Left hindlimb (tissue), 1 donor: ENCODE measurements at regions not wholly inside any gene's neighbourhood (a gene's known extent, or its start where the extent isn't known, plus 50 kb on each side); places are given as distances from the start of the nearest gene placed in this dataset.

Experiments
- DNase-seq: peaks from one replicate; pipeline ENCODE4 v3.0.0-alpha.2; 2018

DNA sequence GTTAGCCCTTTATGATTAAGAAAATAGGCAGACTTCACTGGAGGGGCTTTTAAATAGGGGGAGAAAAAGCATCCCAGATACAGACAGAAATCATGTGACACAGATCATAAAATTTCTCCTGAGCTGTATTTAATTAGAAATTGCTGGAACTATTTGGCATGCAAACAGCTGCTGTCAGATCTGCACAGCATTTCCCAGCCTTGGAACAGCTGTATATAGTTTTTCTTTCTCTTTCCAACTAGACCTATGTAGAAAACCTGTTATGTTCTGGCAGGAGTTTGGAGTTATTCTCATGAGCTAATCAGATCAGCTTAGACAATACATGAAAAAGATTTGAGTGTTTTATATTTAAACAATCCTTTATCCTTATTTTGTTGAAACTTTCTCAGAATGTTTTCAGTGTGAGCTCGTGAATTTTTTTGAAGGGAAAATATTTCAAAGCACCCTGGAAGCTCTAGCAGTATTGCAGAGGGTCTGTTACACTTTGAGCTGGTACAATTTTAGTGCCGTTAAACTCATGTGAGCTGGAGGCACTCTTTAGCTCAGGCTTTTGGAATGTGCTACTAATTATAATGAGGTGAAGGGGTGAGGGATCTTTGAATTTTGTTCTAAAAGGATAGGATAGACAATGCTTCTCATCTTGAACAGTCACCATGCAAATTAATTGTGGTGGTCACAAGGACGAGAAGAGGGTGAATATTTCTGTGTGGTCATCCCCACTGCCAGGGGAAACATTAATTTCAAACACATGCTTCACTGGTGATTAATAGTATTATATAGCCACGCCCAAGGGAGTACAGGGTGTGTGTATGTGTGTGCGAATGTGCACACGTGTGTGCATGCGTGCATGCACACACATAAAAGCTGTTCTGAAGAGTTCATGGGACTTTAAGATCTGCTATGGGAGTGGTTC, 239.4 kb upstream of the FBXL7 start:
- no peak for DNase-seq

DNA sequence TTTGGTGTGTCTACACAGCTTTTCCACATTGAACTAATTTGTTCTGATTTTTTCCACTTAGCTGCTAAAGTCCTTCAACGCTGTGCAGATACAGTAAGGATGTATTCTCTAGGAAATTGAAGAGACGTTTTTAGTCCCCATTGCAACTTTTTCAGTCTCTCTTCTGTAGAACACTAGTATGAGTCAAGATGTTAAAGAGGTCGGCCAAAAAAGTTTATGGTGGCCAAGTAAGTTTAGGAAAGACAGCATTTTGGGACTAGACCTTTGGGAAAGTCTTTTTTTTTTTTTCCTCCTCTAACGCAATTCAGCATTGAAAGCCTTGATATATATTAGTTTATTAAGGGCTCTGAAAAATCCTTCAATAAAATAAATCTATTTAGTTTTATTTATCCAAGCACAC, 243.5 kb upstream of the FBXL7 start:
- no peak for DNase-seq

DNA sequence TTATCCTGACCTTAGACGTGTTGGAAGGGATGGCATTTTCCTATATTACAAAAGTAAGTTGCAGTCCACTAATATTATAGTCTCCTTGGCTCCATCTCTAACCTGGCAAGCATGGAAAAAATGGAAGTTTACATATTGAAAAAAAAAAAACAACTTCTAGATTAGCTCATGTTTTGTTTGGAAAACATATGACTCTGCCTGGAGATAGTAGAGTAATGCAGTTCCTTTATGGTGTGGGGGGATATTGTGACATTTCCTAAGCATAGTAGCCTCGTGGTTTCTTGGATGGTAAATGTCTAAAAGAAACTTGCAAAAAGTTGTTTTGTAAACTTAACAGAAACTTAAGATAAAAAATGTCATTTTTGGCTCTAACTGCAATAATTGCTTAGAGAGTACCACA, 244.4 kb upstream of the FBXL7 start:
- no peak for DNase-seq

GRCh38 chr5:15254607-15255006, 245.4 kb upstream of the FBXL7 start:
- DNase-seq, result no peak

DNA sequence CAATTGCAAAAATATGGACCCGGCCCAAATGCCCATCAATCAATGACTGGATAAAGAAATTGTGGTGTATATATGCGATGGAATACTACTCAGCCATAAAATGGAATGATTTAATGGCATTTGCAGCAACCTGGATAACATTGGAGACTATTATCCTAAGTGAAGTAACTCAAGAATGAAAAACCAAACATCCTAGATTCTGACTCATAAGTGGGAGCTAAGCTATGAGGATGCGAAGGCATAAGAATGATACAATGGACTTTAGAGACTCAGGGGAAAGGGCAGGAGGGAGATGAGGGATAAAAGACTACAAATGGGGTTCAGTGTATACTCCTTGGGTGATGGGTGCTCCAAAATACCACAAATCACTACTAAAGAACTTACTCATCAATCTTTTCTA, 247.6 kb upstream of the FBXL7 start:
- DNase-seq, result no peak

GRCh38 chr5:15249152-15249551, 250.8 kb upstream of the FBXL7 start:
- DNase-seq, result no peak

GRCh38 chr5:15248731-15249130, 251.2 kb upstream of the FBXL7 start:
- no peak for DNase-seq

DNA sequence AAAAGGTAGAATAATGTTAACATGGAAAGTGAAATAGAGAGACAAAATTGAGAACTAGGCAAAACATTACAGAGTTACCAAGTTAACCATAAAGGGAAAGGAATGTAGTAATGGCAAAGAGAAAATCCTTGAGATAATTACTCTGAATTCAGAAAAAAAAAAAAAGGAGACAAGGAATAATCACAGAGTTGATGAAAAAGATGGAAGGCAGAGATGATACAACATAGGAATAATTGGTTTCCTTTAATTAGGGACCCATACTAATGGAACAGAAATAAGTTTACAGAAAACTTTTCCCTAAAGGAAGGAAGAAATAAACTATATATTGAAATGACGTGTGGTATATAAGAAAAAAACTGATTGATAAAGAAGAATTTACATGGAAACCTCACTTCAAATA, 254.1 kb upstream of the FBXL7 start:
- no peak for DNase-seq

- no peak for DNase-seq
These were observed 256.5 kb upstream of the FBXL7 start for GRCh38 chr5:15243301-15244020.

DNA sequence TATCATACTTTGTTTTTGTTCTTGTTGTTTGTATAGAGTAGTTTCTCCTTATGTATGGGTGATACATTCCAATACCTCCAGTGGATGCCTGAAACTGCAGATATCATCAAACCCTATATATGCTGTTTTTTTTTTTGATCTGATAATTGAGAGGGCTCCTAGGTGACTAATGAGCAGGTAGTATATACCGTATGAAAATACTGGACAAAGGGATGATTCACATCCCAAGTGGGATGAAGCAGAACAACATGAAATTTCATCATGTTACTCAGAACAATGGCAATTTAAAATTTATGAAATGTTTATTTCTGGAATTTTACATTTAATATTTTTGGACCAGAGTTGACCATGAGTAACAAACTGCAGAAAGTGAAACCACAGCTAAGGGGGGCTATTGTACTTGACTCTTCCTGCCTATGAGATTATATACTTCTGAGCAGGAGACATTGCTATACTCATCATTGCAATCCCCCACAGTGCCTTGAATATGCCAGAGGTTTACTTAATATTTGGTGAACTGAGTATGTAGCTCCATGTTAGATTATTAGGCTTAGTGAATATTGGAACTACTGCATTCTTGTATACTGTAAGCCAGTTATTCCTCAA, 258.7 kb upstream of the FBXL7 start:
- DNase-seq, result no peak

- no peak for DNase-seq
These were observed 262.0 kb upstream of the FBXL7 start for GRCh38 chr5:15238006-15238405.

DNA sequence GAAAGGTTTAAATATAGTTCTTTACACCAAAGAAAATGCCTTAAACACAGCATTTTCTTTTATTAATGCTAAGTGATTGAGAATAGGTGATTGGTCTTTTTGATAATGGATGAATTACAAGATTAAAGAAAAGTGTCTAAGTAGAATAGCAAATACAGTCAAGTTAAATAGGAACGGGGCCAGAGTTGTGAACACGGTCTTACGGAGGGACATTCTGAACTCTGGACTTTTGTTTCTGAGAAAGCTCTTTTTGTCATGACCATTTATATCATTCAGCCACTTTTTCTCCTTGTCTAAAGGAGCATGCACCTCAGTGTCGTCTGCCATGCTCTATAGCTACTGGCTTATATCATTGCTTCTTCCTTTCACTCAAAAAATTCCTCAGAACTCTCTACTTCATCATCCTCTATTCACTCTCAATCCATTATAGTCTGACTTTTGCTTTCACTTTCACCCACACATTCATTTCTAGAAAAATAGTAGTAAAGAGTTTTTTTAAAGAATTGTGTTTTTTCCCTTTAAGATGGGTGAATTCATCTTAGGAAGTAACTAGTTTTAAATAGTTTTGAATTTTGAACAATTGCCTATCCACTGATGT, 263.0 kb upstream of the FBXL7 start:
- DNase-seq, result no peak

DNA sequence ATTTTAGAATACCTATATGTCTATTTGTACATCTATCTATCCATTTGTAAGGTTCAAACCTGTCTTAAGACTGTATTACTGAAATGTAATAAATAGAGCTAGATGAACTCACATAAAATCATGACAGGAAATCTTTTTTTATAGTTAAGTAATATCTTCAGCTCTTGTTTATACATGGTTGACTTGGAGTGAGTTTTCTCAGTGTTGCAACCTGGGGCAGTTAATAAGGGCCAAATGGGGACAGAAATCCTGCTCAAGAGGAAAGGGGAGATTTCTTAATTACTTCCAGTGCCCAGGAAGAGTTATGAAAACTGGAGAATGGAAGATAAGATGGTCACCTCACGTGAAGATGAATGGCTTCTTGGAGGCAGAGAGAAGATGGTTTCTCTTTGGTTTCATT, 265.1 kb upstream of the FBXL7 start:
- DNase-seq, result no peak

DNA sequence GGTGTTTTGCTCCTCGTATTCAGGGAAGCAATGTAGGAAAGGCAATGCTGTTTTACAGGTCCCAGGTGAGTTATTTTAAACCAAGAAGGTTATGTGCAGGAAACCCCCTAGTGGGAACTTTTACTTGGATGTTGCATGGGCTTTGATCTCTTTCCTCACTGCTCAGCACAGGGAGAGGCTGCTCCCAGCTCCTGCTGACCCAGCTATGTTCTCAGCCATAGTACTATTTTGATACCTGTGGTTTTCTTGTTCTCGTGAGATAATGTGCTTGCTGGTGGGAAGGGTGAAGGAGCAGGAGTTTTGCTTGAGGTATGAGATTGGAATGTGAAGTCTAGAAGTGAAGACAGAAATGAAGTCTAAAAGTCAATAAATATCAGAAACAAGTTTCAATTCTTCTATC, 265.6 kb upstream of the FBXL7 start:
- no peak for DNase-seq

DNA sequence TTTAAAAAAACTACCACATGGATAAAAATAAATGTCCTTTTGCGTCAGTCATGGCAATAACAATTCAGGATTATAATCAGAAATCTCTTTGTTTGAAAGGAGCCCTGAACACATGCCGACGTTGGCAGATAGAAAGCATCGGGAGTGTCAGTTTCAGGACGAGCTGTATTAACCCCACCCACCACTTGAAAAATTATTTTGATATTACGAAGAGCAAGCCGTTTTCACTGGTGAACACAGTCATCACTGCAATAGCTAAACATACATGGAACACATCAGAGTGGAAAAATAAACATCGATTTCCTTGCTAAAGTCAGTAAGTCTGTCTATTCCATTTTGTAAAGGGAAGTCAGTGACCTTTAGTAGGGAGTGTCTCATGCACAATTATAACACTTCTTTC, 266.4 kb upstream of the FBXL7 start:
- no peak for DNase-seq

DNA sequence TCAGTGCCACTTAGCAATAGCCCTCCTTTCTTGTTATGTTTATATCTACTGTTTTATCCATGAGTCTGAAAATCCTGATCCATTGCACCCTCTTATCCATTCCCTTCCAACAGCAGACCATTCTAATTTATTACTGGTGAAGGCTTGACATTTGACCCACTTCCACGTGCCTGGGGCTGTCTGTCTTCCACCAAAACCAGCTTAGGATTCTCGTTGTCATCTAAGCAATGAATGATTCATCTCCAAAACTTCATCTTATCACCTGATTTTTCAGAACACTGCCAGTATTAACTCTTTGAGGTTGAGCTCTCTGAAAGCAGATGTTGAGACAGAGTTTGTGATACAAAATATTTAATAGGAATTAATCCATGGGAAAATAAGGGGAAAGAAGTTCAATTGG, 277.8 kb upstream of the FBXL7 start:
- DNase-seq, result no peak

DNA sequence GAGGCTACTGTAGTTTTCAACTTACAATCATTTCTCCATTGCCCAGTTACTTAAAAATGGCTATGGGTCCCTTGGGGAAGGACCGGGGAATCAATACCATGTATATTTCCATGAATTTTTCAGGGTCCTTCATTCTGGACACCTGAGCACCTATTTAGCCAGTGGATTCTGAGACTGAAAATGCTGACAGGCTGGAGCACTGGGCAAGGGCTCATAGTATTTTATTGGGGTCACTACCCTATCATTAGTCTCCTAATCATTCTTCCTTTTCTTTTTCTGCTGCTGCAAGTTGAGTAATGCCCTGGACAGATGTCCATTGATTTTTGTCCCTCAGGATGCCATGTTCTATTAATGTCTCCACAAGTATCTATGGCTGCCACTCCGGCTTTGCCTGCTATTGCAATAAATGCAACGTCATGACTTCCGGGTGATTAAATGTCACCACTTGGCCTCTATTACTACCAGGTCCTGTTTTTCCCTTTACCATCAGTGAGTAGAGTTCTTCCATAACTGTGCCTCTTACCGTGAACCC, 279.3 kb upstream of the FBXL7 start:
- no peak for DNase-seq

DNA sequence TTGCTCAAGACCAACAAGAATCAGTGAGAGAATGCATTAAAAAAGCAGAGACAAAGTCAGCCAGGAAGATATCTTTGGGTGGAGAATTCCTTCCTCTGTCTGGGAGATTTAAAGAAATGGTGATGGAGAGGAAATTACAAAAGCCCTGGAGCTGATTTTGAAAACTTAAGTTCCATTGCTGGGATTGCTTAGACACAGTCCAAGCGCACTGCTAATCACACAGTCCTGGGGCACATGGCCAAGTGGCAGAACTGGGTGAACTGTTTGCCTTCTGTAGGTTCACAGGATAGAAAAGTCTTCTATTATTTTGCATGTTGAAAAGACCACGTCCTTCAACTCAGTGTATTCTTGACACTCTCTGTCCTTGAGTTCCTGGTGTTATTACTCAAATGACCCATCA, 284.9 kb upstream of the FBXL7 start:
- DNase-seq, result no peak

GRCh38 chr5:15214010-15214409, 286.0 kb upstream of the FBXL7 start:
- DNase-seq, result no peak

DNA sequence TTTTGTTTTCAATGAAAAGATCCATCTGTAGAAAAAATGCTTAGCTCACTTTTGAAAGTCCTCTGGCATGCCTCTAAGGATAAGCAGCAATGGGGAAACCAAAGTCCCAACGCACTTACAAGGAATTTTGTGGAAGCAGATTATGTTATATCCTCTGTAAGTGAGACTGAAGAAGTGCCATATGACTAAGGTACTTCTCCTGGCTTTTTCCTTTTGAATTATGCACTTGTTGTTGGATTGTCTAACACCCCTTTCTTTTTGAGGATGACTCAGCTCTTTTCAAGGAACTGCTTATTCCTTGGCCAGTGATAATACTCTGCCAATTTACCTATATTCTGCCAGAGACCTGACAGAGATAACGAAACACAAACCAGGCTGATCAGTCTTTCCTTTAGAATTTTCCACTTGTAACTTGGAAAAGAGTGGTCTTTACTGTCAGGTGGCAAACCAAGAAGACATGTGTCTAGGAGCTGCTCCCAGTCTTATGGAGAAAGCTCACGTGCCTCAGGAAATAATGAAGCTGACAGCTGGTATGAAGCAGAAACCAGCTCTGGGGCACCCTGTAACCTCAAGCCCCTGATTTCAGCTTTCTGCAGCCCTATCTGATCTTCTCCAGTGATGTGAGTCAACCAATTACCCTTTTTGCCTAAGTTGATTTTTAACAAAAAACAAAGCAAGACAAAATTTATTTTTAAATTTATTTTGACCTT, 290.8 kb upstream of the FBXL7 start:
- DNase-seq, result no peak

GRCh38 chr5:15206133-15206532, 293.8 kb upstream of the FBXL7 start:
- DNase-seq, result no peak

- no peak for DNase-seq
These were observed 296.6 kb upstream of the FBXL7 start for GRCh38 chr5:15203376-15203775.

GRCh38 chr5:15191012-15191411, 309.0 kb upstream of the FBXL7 start:
- DNase-seq, result no peak
